NCI-H128 (cell line): ENCODE measurements at regions not wholly inside any gene's neighbourhood (a gene's known extent, or its start where the extent isn't known, plus 50 kb on each side); places are given as distances from the start of the nearest gene placed in this dataset.

Source experiments
- DNase-seq: peaks from one replicate; lab custom pipeline; 2025; ENCODE audit not compliant: unreplicated experiment; lab: John Stamatoyannopoulos, UW

DNA sequence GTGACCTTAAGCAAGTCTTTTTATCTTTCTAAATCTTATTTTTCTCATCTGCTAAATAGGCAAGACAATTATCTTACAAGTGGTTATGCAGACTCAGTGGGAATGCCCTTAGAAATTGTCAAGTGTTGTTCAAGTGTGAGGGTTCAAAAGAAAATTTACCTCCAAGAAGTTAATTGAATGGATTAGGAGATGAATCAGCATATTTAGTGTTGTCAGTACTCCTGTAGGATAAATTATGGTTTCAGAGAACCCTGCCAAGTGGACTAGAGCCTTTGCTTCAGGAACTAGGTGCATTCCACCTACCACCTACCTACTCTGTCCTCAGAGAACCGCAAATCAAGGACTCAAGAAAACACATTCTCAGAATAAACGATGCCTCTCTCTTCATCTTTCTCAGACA, 69.8 kb upstream of the KCTD1 start:
- peak; percentile 5 for DNase-seq

DNA sequence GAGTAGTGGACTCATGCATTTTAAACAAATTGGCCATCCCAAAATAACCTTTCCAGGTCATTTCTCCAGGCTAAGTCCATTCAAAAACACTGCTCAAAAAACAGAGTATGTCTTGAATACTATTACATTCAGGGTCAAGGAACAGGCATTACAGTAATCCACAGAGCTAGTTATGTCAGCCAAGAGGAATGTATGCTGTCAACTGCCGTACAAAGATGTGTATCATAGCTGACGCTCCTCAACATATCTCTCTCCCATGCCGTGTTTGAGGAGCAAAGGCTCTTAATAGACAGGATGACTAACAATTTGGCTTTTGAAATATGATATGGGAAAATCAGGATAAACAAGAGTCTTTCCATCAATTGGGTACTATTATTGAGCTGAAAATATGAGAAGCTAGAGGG, 68.8 kb upstream of the KCTD1 start:
- no peak for DNase-seq

DNA sequence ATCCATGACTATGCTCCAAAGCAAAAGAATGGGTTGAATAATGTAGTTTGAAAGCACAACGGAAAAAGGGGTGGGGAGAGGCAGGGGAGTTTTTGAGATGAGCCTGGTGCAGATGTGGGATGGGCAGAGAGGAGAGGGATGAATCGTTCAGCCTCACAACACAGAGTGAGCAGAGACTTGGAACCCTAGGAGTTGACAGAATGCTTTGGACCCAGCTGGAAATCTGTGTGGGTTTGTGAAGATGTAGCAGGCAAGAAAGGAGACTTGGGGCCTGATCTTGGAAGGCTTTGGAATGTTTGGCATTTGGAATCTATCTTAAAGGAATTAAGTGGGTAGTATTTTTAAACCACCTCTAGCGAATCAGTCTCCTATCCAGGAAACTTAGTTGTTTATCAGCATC, 66.0 kb upstream of the KCTD1 start:
- DNase-seq = no peak
